Testis (tissue), 2 donors: ENCODE measurements at regions not wholly inside any gene's neighbourhood (a gene's known extent, or its start where the extent isn't known, plus 50 kb on each side); places are given as distances from the start of the nearest gene placed in this dataset.

Experiments
- CTCF ChIP-seq, 3 experiments: fragments of 450-650 bp in 2 of 3; fragments of 200-600 bp in 1 of 3; sonication (generic) in 1 of 3; IDR thresholded peaks; one replicate each; pipeline ENCODE4 v1.5.1; 2016 to 2019; ENCODE audit warnings: antibody characterized with exemption in 3 of 3, mild to moderate bottlenecking in 2 of 3, moderate library complexity in 1 of 3
- POLR2A ChIP-seq: fragments of 450-650 bp; IDR thresholded peaks from one replicate; pipeline ENCODE4 v1.6.1; 2017; ENCODE audit warnings: antibody characterized with exemption, mild to moderate bottlenecking, moderate library complexity

- TF ChIP-seq POLR2A (no peak), CTCF (IDR thresholded peaks at IDR 0.05) (no peak)
Measured at GRCh38 chr20:11608736-11609135, 309.0 kb upstream of the BTBD3 start.
